ENCODE measurements at regions not wholly inside any gene's neighbourhood (a gene's known extent, or its start where the extent isn't known, plus 50 kb on each side); places are given as distances from the start of the nearest gene placed in this dataset.
"Not testable (repeated sequence)": the region's sequence is repeated elsewhere in the genome, so short reads cannot be mapped to it uniquely, and the experiment has no call there.

GRCh38 chrX:150212672-150213480 is 150.2 kb upstream of the MAMLD1 start:
- no peak for DNase-seq (ENCODE audit: low read depth)

GRCh38 chrX:150213481-150214030 is 149.6 kb upstream of the MAMLD1 start:
- no peak for DNase-seq (ENCODE audit: low read depth)

- DNase-seq (ENCODE audit: low read depth), result not testable (repeated sequence)
Observed at GRCh38 chrX:150216000-150216399, 147.1 kb upstream of the MAMLD1 start.

GRCh38 chrX:150216716-150217115 is 146.4 kb upstream of the MAMLD1 start:
- DNase-seq (ENCODE audit: low read depth), result no peak

- no peak for DNase-seq (ENCODE audit: low read depth)
Observed at GRCh38 chrX:150217609-150218008, 145.5 kb upstream of the MAMLD1 start.

GRCh38 chrX:150219374-150220185 is 143.5 kb upstream of the MAMLD1 start:
- DNase-seq (ENCODE audit: low read depth), result peak; percentile 29

- DNase-seq (ENCODE audit: low read depth), result no peak
Observed at GRCh38 chrX:150223176-150224015, 139.7 kb upstream of the MAMLD1 start.

- DNase-seq (ENCODE audit: low read depth), result no peak
Observed at GRCh38 chrX:150224676-150225075, 138.4 kb upstream of the MAMLD1 start.

- no peak for DNase-seq (ENCODE audit: low read depth)
Observed at GRCh38 chrX:150225266-150225665, 137.9 kb upstream of the MAMLD1 start.

GRCh38 chrX:150225756-150226155 is 137.4 kb upstream of the MAMLD1 start:
- no peak for DNase-seq (ENCODE audit: low read depth)

GRCh38 chrX:150226223-150226965 is 136.7 kb upstream of the MAMLD1 start:
- DNase-seq (ENCODE audit: low read depth), result no peak

GRCh38 chrX:150227321-150227860 is 135.7 kb upstream of the MAMLD1 start:
- DNase-seq (ENCODE audit: low read depth), result no peak

- no peak for DNase-seq (ENCODE audit: low read depth)
Observed at GRCh38 chrX:150227873-150228410, 135.2 kb upstream of the MAMLD1 start.

- no peak for DNase-seq (ENCODE audit: low read depth)
Observed at GRCh38 chrX:150228431-150228830, 134.7 kb upstream of the MAMLD1 start.

- DNase-seq (ENCODE audit: low read depth), result no peak
Observed at GRCh38 chrX:150229030-150229429, 134.1 kb upstream of the MAMLD1 start.

GRCh38 chrX:150229481-150229880 is 133.6 kb upstream of the MAMLD1 start:
- DNase-seq (ENCODE audit: low read depth), result no peak

- not testable (repeated sequence) for DNase-seq (ENCODE audit: low read depth)
Observed at GRCh38 chrX:150230952-150231351, 132.2 kb upstream of the MAMLD1 start.

GRCh38 chrX:150231368-150231767 is 131.7 kb upstream of the MAMLD1 start:
- DNase-seq (ENCODE audit: low read depth), result not testable (repeated sequence)

- DNase-seq (ENCODE audit: low read depth), result not testable (repeated sequence)
Observed at GRCh38 chrX:150232222-150232621, 130.9 kb upstream of the MAMLD1 start.

GRCh38 chrX:150234126-150234525 is 129.0 kb upstream of the MAMLD1 start:
- no peak for DNase-seq (ENCODE audit: low read depth)

- no peak for DNase-seq (ENCODE audit: low read depth)
Observed at GRCh38 chrX:150236327-150236726, 126.8 kb upstream of the MAMLD1 start.
